ENCODE measurements at regions not wholly inside any gene's neighbourhood (a gene's known extent, or its start where the extent isn't known, plus 50 kb on each side); places are given as distances from the start of the nearest gene placed in this dataset.
"Not testable (repeated sequence)": the region's sequence is repeated elsewhere in the genome, so short reads cannot be mapped to it uniquely, and the experiment has no call there.

DNA sequence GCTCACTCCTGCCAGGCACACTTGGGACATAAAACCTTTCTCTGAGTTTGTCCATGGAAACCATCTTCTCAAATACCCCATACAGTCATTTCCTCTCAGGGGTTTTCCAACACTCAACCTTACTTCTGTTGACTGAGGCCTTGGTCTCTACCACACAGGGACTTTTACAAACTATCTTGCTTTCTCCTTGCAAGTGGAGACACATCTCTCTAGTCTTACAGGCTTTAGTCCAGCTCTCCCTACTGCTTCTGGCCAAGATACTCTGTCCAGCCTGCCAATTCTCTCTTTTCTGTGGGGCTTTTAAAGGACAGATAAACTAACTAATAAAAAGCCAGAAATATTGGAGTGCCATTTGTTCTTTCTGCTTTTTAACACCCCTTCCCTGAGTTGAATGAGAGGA, 87.6 kb downstream of the SPDYE17 start:
- not testable (repeated sequence) for TF ChIP-seq CTCF (IDR thresholded peaks at IDR 0.05; ENCODE audit: insufficient read depth, low read length); GABPA (IDR thresholded peaks at IDR 0.05; ENCODE audit: low read depth)

All from HL-60 (cell line).